ENCODE measurements at regions not wholly inside any gene's neighbourhood (a gene's known extent, or its start where the extent isn't known, plus 50 kb on each side); places are given as distances from the start of the nearest gene placed in this dataset.

- H3K27ac ChIP-seq (ENCODE audit: low read depth, low read length) = no peak overlapping the region
- no peaks in the 10 kb centered on the region for H3K27me3 ChIP-seq (ENCODE audit: insufficient read depth, low read length)
- no peaks in the 10 kb centered on the region for H3K4me1 ChIP-seq (ENCODE audit: insufficient read depth, low read length)
- H3K36me3 ChIP-seq (ENCODE audit: insufficient read depth, low read length) = no peaks in the 10 kb centered on the region
- H3K4me3 ChIP-seq (ENCODE audit: insufficient read depth, low read length) = no peak overlapping the region
- H4K20me1 ChIP-seq (ENCODE audit: insufficient read depth, low read length) = no peaks in the 10 kb centered on the region
- H3K79me2 ChIP-seq (ENCODE audit: insufficient read depth, low read length) = no peaks in the 10 kb centered on the region
- no peak overlapping the region for H2AFZ ChIP-seq (ENCODE audit: low read length)
- TF ChIP-seq, protein P1, sequence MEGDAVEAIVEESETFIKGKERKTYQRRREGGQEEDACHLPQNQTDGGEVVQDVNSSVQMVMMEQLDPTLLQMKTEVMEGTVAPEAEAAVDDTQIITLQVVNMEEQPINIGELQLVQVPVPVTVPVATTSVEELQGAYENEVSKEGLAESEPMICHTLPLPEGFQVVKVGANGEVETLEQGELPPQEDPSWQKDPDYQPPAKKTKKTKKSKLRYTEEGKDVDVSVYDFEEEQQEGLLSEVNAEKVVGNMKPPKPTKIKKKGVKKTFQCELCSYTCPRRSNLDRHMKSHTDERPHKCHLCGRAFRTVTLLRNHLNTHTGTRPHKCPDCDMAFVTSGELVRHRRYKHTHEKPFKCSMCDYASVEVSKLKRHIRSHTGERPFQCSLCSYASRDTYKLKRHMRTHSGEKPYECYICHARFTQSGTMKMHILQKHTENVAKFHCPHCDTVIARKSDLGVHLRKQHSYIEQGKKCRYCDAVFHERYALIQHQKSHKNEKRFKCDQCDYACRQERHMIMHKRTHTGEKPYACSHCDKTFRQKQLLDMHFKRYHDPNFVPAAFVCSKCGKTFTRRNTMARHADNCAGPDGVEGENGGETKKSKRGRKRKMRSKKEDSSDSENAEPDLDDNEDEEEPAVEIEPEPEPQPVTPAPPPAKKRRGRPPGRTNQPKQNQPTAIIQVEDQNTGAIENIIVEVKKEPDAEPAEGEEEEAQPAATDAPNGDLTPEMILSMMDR (IDR thresholded peaks at IDR 0.05; ENCODE audit: extremely low read depth, low read depth, low read length) = no peak
- no peak overlapping the region for H3K4me2 ChIP-seq (ENCODE audit: insufficient read depth, low read length)
- no peak for DNase-seq (ENCODE audit: insufficient read length, low spot score, missing footprints)
- no peaks in the 10 kb centered on the region for H3K9me3 ChIP-seq (ENCODE audit: low read depth, low read length)
Measured at GRCh38 chr6:126963077-126963809, 155.2 kb upstream of the RSPO3 start.

GRCh38 chr6:126967296-126968005, 151.0 kb upstream of the RSPO3 start:
- no peaks in the 10 kb centered on the region for H3K27me3 ChIP-seq (ENCODE audit: insufficient read depth, low read length)
- no peaks in the 10 kb centered on the region for H3K9me3 ChIP-seq (ENCODE audit: low read depth, low read length)
- no peak overlapping the region for H3K4me3 ChIP-seq (ENCODE audit: insufficient read depth, low read length)
- no peaks in the 10 kb centered on the region for H3K4me1 ChIP-seq (ENCODE audit: insufficient read depth, low read length)
- no peaks in the 10 kb centered on the region for H4K20me1 ChIP-seq (ENCODE audit: insufficient read depth, low read length)
- no peak overlapping the region for H2AFZ ChIP-seq (ENCODE audit: low read length)
- H3K27ac ChIP-seq (ENCODE audit: low read depth, low read length) = no peak overlapping the region
- no peaks in the 10 kb centered on the region for H3K36me3 ChIP-seq (ENCODE audit: insufficient read depth, low read length)
- TF ChIP-seq, protein P1 (IDR thresholded peaks at IDR 0.05; ENCODE audit: extremely low read depth, low read depth, low read length) = no peak
- H3K4me2 ChIP-seq (ENCODE audit: insufficient read depth, low read length) = no peak overlapping the region
- no peaks in the 10 kb centered on the region for H3K79me2 ChIP-seq (ENCODE audit: insufficient read depth, low read length)
- DNase-seq (ENCODE audit: insufficient read length, low spot score, missing footprints) = peak; percentile 62

GRCh38 chr6:126976253-126976797, 142.1 kb upstream of the RSPO3 start:
- Histone ChIP-seq H2AFZ (ENCODE audit: low read length) (no peak overlapping the region), H3K27me3 (ENCODE audit: insufficient read depth, low read length) (no peaks in the 10 kb centered on the region)

More at GRCh38 chr6:126976253-126976797, 142.1 kb upstream of the RSPO3 start:
- Histone ChIP-seq H3K4me1 (ENCODE audit: insufficient read depth, low read length) (no peaks in the 10 kb centered on the region), H3K27ac (ENCODE audit: low read depth, low read length) (no peak overlapping the region), H3K4me3 (ENCODE audit: insufficient read depth, low read length) (no peak overlapping the region), H3K9me3 (ENCODE audit: low read depth, low read length) (no peaks in the 10 kb centered on the region), H4K20me1 (ENCODE audit: insufficient read depth, low read length) (no peaks in the 10 kb centered on the region), H3K36me3 (ENCODE audit: insufficient read depth, low read length) (no peaks in the 10 kb centered on the region), H3K79me2 (ENCODE audit: insufficient read depth, low read length) (no peaks in the 10 kb centered on the region), H3K4me2 (ENCODE audit: insufficient read depth, low read length) (no peak overlapping the region)
- DNase-seq (ENCODE audit: insufficient read length, low spot score, missing footprints) = no peak
- TF ChIP-seq, protein P1 (IDR thresholded peaks at IDR 0.05; ENCODE audit: extremely low read depth, low read depth, low read length) = no peak

Measured in osteoblast (primary cell).